GM18508 (cell line): ENCODE measurements at regions not wholly inside any gene's neighbourhood (a gene's known extent, or its start where the extent isn't known, plus 50 kb on each side); places are given as distances from the start of the nearest gene placed in this dataset.

ENCODE experiments used
- ATAC-seq: cut with Tn5 transposase; IDR thresholded peaks from one replicate; pipeline ENCODE4 v1.9.1; 2021; ENCODE audit warnings: moderate number of reproducible peaks; ENCODE audit not compliant: insufficient read depth, unreplicated experiment

DNA sequence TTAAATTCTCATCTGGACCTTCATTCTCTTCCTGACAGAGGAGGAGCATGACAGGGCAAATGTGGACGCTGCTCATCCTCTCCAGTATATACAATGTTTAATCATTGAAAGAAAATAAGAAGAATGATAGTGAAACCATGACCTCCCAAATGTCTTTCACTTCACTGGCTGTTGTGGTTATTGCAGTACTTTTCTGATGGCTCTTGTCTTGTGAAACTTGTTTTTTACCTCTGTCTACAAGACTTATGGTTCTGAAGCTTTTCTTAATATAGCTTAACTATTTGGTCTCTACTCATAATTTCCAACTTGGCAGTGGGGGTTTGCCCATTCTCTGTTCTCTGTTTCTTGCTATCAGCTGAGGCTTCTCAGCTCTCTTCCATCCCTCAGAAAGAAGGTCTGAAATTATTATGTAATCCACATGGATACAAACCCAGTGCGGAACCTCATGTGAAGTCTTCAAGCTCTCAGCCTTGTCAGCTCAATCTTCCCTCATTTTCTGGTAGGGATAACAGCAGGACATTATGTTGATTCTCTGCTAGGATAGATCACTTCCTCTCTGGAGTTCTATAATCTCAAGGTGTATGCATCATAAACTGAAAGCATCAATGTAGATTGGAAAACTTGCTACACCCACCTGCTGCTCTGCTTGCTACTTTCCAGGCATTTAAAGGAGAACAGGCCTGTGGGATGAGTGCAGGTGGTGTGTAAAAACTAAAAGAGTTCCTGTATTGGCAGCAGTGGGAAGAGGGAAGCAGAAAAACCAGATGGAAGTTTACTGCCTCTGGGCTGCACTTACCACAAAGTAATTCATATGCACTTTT is 250.3 kb upstream of the HTR2A start:
- ATAC-seq: peak; percentile 97

DNA sequence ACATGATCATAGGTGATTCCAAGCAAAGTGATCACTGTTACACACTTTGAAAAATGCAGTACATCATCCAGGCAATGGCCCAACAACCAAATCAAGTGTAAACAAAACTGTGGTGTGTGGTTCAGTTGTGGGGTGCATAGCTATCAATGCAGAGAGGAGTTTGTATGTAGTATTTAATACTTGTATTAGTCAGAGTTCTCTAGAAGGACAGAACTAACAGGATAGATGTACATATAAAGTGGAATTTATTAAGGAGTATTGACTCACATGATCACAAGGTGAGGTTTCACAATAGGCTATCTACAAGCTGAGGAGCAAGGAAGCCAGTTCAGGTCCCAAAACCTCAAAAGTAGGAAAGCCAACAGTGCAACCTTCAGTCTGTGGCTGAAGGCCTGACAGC is 249.3 kb upstream of the HTR2A start:
- ATAC-seq: no peak

DNA sequence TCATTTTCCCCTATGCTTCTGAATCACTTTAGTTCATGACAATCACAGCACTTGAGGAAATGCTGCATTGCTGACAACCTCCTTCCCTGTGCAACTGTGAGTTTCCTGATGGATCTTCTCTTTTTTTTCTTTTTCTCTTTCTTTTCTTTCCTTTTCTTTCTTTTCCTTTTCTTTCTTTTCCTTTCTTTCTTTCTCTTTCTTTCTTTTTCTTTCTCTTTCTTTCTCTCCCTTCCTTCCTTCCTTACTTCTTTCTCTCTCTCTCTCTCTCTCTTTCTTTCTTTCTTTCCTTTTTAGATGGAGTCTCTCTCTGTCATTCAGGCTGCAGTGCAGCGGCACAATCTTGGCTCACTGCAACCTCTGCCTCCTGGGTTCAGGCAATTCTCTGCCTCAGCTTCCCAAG is 247.9 kb upstream of the HTR2A start:
- ATAC-seq: no peak

- no peak for ATAC-seq
These were observed 245.3 kb upstream of the HTR2A start for GRCh38 chr13:47142105-47142504.

GRCh38 chr13:47139519-47139918 is 242.7 kb upstream of the HTR2A start:
- ATAC-seq: no peak

GRCh38 chr13:47136504-47136941 is 239.7 kb upstream of the HTR2A start:
- ATAC-seq: no peak

- ATAC-seq: no peak
These were observed 239.1 kb upstream of the HTR2A start for GRCh38 chr13:47135800-47136503.

- peak; percentile 49 for ATAC-seq
These were observed 238.2 kb upstream of the HTR2A start for GRCh38 chr13:47134939-47135489.

GRCh38 chr13:47133011-47133445 is 236.2 kb upstream of the HTR2A start:
- no peak for ATAC-seq

DNA sequence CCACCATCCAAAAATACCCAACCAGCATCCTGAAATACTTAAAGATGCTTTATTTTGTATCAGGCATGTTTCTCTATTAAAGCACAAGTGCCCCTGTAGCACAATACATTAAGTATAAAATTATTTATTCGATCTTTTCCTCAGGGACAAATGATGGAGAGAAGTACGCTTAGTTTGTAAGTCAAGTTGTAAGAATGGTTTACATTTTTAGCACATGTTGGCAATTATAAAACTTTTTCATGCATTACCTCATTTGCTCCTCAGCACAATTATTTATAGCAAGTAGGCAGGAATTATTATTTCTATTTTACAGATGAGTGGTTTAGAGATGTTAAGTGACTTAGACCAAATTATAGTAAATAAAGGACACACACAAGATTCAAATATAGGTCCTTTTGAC is 232.6 kb upstream of the HTR2A start:
- ATAC-seq: no peak

- no peak for ATAC-seq
These were observed 229.6 kb upstream of the HTR2A start for GRCh38 chr13:47126432-47126831.

DNA sequence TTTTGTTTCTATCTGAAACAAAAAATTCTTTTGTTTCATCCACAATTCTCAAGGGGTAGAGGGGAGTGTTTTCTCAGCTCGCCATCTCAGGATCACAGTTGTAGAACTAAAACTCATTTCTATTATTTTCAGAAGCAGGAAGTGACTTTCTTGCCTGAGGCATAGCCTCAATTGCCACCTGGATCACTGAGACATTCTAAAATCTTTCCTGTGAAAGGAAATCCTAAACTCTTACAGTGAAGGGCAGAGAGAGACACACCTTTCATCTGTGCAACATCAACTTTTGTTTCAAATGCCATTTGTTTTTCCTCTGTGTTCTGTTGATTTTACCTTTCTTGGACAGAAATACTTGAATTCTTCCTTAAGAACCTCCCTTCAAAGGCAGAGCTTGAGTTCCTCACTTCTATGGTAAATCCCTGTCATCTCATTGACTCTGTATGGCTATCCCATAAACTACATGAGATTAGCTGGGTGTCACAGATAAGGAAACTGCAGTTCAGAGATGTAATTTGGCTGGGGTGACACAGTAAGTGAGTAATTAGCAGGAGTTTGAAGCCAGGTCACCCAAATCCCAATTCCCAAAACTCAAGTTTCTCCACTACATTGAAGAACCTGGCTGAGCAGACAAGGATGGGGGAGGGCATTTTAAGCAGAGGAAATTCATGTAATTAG is 224.4 kb upstream of the HTR2A start:
- ATAC-seq: no peak

- no peak for ATAC-seq
These were observed 223.4 kb upstream of the HTR2A start for GRCh38 chr13:47120282-47120681.

DNA sequence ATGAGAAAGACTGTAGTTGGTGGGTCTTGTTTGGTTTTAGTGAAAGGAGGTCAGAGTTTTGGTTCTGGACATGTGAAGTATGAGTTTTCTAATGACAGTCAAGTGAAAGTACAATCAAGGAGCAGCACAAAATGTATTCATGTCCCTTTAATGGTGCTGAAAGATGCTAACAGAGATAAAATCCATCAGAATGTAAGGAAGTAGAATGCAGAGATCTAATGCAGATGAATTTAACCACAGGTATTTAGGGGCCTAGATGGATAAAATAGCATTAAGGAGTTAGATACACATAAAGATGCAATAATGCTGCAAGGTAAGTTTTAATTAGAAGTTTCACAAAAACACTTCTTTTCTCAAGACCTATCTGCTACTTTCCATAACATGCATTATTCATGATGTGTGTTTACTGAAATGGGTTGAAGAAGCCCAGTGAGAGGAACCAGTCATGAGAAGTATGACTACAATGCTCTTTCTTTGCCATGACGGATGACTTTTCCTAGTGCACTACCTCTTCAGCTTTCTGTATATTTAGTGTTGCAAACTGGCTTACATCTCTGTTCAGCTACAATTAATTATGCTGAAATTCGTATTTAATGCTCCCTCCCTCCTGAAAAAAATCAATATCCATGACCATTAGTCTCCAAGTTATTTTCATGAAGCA is 222.9 kb upstream of the HTR2A start:
- ATAC-seq: no peak

GRCh38 chr13:47117268-47117667 is 220.4 kb upstream of the HTR2A start:
- ATAC-seq: no peak

DNA sequence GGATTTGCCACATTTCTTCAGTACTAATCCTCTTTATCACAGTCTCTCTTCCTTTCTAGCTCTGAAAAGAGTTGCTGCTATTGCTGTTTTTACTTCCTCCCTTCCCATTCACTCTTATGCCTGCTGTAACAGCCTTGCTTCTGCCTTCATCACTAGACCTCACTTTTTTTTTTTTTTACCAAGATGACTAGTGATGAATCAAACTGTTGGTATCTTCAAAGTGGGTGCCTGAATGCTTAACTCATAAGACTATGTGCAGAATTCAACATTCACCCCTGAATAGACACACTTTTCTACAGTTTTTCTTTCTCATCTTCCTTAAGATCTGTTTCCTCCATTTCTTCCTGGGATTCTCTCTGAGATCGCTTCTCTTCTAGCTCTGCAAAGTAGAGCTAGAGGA is 217.2 kb upstream of the HTR2A start:
- ATAC-seq: no peak

DNA sequence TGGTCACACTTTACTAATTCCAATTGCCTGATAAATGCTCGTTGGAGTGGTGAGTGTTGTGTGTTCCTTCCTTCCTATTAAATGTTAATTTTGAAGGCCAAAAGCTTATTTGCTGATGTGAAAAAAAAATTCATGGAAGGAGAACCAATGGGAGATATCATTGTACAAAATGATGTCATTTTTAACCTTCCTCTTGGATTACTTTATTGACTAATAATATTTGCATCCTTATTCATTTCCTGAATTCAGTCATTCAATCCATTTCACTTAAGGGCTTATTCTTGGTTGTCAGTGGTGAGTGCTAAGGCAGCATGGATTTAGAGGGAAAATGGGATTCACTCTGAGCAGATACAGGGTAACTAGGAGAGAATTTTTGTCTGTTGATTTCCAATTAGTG is 216.0 kb upstream of the HTR2A start:
- ATAC-seq: no peak

GRCh38 chr13:47112205-47112902 is 215.5 kb upstream of the HTR2A start:
- ATAC-seq: no peak

- no peak for ATAC-seq
These were observed 214.6 kb upstream of the HTR2A start for GRCh38 chr13:47111499-47111898.

- no peak for ATAC-seq
These were observed 214.0 kb upstream of the HTR2A start for GRCh38 chr13:47110833-47111240.
